Epithelial cell of esophagus (primary cell): ENCODE measurements at regions not wholly inside any gene's neighbourhood (a gene's known extent, or its start where the extent isn't known, plus 50 kb on each side); places are given as distances from the start of the nearest gene placed in this dataset.

Experiments used
- DNase-seq: peaks from one replicate; pipeline ENCODE4 v3.0.0; 2010; ENCODE audit warnings: low read depth
- H3K4me3 ChIP-seq: 2 replicates; pipeline ENCODE4 v1.5.1; 2011; ENCODE audit warnings: mild to moderate bottlenecking, low read length, control low read depth
- TF ChIP-seq, protein P1 (sequence below): IDR thresholded peaks from 2 replicates; pipeline ENCODE4 v1.5.1; 2011; ENCODE audit warnings: low read depth, mild to moderate bottlenecking, low read length, control low read depth, inconsistent platforms; ENCODE audit not compliant: insufficient read depth; ENCODE audit errors: missing control alignments

DNA sequence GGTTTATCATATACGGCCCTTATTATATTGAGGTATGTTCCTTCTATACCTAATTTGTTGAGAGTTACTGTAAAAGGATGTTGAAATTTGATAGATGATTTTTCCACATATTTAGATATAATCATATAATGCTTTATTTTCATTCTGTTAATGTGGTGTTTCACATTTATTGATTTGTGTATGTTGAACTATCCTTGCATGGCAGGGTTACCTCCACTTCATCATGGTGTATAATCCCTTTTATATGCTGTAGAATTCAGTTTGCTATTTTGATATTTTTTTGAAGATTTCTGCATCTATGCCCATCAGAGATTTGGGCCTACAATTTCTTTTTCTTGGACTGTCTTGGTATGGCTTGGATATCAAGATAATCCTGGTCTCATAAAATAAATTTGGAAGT, 355.5 kb downstream of the EDEM1 start:
- no peak overlapping the region for H3K4me3 ChIP-seq
- no peak for DNase-seq
- TF ChIP-seq, protein P1, sequence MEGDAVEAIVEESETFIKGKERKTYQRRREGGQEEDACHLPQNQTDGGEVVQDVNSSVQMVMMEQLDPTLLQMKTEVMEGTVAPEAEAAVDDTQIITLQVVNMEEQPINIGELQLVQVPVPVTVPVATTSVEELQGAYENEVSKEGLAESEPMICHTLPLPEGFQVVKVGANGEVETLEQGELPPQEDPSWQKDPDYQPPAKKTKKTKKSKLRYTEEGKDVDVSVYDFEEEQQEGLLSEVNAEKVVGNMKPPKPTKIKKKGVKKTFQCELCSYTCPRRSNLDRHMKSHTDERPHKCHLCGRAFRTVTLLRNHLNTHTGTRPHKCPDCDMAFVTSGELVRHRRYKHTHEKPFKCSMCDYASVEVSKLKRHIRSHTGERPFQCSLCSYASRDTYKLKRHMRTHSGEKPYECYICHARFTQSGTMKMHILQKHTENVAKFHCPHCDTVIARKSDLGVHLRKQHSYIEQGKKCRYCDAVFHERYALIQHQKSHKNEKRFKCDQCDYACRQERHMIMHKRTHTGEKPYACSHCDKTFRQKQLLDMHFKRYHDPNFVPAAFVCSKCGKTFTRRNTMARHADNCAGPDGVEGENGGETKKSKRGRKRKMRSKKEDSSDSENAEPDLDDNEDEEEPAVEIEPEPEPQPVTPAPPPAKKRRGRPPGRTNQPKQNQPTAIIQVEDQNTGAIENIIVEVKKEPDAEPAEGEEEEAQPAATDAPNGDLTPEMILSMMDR = no peak

- no peak for DNase-seq
- TF ChIP-seq, protein P1 = no peak
- no peak overlapping the region for H3K4me3 ChIP-seq
Measured at GRCh38 chr3:5545719-5546118, 358.2 kb downstream of the EDEM1 start.

- TF ChIP-seq, protein P1 = no peak
- no peak for DNase-seq
Measured at GRCh38 chr3:5553203-5553602, 365.7 kb downstream of the EDEM1 start.

GRCh38 chr3:5554245-5554747, 366.8 kb downstream of the EDEM1 start:
- TF ChIP-seq, protein P1 = no peak
- H3K4me3 ChIP-seq = no peak overlapping the region
- no peak for DNase-seq

More at GRCh38 chr3:5553203-5553602, 365.7 kb downstream of the EDEM1 start:
- H3K4me3 ChIP-seq = no peak overlapping the region

GRCh38 chr3:5560199-5560598, 372.7 kb downstream of the EDEM1 start:
- no peak overlapping the region for H3K4me3 ChIP-seq
- TF ChIP-seq, protein P1 = no peak
- DNase-seq = no peak

- no peak for DNase-seq
- H3K4me3 ChIP-seq = no peak overlapping the region
- TF ChIP-seq, protein P1 = no peak
Measured at GRCh38 chr3:5563537-5564277, 376.2 kb downstream of the EDEM1 start.

DNA sequence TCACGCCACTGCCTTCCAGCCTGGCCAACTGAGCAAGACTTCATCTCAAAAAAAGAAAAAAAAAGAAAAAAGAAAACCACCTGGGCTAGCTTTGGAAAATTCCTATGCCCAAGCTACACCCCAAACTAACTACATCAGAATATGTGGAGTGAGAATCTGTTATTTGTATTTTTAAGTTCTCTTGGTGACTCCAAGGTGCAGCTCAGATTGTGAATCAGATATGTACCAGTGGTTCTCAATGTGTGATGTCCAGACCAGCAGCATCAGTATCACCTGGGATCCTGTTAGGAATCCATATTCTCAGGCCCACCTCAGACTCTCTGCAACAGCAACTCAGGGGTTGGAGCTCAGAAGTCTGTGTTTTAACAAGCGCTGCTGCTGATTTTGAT, 376.8 kb downstream of the EDEM1 start:
- TF ChIP-seq, protein P1 = no peak
- H3K4me3 ChIP-seq = no peak overlapping the region
- no peak for DNase-seq
